ENCODE measurements at regions not wholly inside any gene's neighbourhood (a gene's known extent, or its start where the extent isn't known, plus 50 kb on each side); places are given as distances from the start of the nearest gene placed in this dataset.
"Not testable (repeated sequence)": the region's sequence is repeated elsewhere in the genome, so short reads cannot be mapped to it uniquely, and the experiment has no call there.

- no peak for DNase-seq
These were observed 60.3 kb downstream of the EOMES start for GRCh38 chr3:27661797-27662196.

- peak in 1 of 2 donors; percentile 20 for DNase-seq
These were observed 62.7 kb downstream of the EOMES start for GRCh38 chr3:27659279-27660021.

- DNase-seq, result no peak
These were observed 63.4 kb downstream of the EOMES start for GRCh38 chr3:27658741-27659140.

GRCh38 chr3:27657871-27658270 is 64.3 kb downstream of the EOMES start:
- DNase-seq, result no peak

GRCh38 chr3:27657404-27657803 is 64.7 kb downstream of the EOMES start:
- no peak for DNase-seq

GRCh38 chr3:27656790-27657189 is 65.3 kb downstream of the EOMES start:
- no peak for DNase-seq

GRCh38 chr3:27655547-27655946 is 66.6 kb downstream of the EOMES start:
- no peak for DNase-seq

- no peak for DNase-seq
These were observed 68.1 kb downstream of the EOMES start for GRCh38 chr3:27653803-27654558.

- no peak for DNase-seq
These were observed 72.8 kb downstream of the EOMES start for GRCh38 chr3:27649277-27649676.

- DNase-seq, result no peak
These were observed 75.2 kb downstream of the EOMES start for GRCh38 chr3:27646896-27647295.

- no peak for DNase-seq
These were observed 77.2 kb downstream of the EOMES start for GRCh38 chr3:27644941-27645340.

- no peak for DNase-seq
These were observed 78.8 kb downstream of the EOMES start for GRCh38 chr3:27643355-27643754.

- DNase-seq, result no peak
These were observed 79.3 kb downstream of the EOMES start for GRCh38 chr3:27642796-27643195.

- no peak for DNase-seq
These were observed 80.1 kb downstream of the EOMES start for GRCh38 chr3:27641888-27642601.

GRCh38 chr3:27641271-27641800 is 80.8 kb downstream of the EOMES start:
- no peak for DNase-seq

GRCh38 chr3:27639271-27639670 is 82.9 kb downstream of the EOMES start:
- DNase-seq, result no peak

- DNase-seq, result no peak
These were observed 83.5 kb downstream of the EOMES start for GRCh38 chr3:27638594-27638993.

- DNase-seq, result no peak
These were observed 84.7 kb downstream of the EOMES start for GRCh38 chr3:27637346-27637995.

GRCh38 chr3:27635006-27635405 is 87.1 kb downstream of the EOMES start:
- DNase-seq, result not testable (repeated sequence)

GRCh38 chr3:27633224-27633545 is 88.9 kb downstream of the EOMES start:
- no peak for DNase-seq

GRCh38 chr3:27632431-27633223 is 89.5 kb downstream of the EOMES start:
- peak; percentile 52 to 62 for DNase-seq

All from right lung (tissue), 2 donors.